ENCODE measurements at regions not wholly inside any gene's neighbourhood (a gene's known extent, or its start where the extent isn't known, plus 50 kb on each side); places are given as distances from the start of the nearest gene placed in this dataset.

DNA sequence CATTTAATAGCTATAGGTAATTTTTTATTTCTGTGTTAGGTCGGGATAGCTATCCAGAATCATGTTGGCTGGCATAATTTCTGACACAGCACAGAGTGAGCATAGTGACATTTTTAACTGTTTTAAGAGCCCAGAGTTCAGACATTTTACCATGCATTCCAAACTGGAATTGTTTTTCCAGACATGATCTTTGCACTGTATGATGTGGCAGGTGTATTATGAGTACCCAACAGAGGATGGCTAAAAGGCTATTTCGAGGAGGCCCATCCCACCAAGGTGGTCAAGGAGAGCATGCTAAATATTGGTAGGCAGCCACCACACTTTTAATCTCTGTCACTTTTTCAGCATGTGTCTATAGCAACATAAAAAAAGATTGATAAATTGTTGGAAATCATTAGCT is 137.3 kb upstream of the ST6GALNAC5 start:
- TF ChIP-seq, protein P1, sequence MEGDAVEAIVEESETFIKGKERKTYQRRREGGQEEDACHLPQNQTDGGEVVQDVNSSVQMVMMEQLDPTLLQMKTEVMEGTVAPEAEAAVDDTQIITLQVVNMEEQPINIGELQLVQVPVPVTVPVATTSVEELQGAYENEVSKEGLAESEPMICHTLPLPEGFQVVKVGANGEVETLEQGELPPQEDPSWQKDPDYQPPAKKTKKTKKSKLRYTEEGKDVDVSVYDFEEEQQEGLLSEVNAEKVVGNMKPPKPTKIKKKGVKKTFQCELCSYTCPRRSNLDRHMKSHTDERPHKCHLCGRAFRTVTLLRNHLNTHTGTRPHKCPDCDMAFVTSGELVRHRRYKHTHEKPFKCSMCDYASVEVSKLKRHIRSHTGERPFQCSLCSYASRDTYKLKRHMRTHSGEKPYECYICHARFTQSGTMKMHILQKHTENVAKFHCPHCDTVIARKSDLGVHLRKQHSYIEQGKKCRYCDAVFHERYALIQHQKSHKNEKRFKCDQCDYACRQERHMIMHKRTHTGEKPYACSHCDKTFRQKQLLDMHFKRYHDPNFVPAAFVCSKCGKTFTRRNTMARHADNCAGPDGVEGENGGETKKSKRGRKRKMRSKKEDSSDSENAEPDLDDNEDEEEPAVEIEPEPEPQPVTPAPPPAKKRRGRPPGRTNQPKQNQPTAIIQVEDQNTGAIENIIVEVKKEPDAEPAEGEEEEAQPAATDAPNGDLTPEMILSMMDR (IDR thresholded peaks at IDR 0.05): no peak
- TF ChIP-seq EZH2 (IDR thresholded peaks at IDR 0.05) (no peak), EZH2phosphoT487 (IDR thresholded peaks at IDR 0.05) (no peak)
